GM12864 (cell line): ENCODE measurements at regions not wholly inside any gene's neighbourhood (a gene's known extent, or its start where the extent isn't known, plus 50 kb on each side); places are given as distances from the start of the nearest gene placed in this dataset.
"Not testable (repeated sequence)": the region's sequence is repeated elsewhere in the genome, so short reads cannot be mapped to it uniquely, and the experiment has no call there.

ENCODE experiments used
- DNase-seq: peaks from one replicate; pipeline ENCODE4 v3.0.0-alpha.2; 2011; ENCODE audit warnings: low read depth
- H3K4me3 ChIP-seq: 2 replicates; pipeline ENCODE4 v1.5.1; 2011; ENCODE audit warnings: mild to moderate bottlenecking, low read depth, low read length, control low read depth
- TF ChIP-seq, protein P1 (sequence below): IDR thresholded peaks from 2 replicates; pipeline ENCODE4 v1.5.1; 2011; ENCODE audit warnings: low read depth, mild to moderate bottlenecking, moderate library complexity, low read length, control low read depth, inconsistent platforms; ENCODE audit errors: missing control alignments

- TF ChIP-seq, protein P1, sequence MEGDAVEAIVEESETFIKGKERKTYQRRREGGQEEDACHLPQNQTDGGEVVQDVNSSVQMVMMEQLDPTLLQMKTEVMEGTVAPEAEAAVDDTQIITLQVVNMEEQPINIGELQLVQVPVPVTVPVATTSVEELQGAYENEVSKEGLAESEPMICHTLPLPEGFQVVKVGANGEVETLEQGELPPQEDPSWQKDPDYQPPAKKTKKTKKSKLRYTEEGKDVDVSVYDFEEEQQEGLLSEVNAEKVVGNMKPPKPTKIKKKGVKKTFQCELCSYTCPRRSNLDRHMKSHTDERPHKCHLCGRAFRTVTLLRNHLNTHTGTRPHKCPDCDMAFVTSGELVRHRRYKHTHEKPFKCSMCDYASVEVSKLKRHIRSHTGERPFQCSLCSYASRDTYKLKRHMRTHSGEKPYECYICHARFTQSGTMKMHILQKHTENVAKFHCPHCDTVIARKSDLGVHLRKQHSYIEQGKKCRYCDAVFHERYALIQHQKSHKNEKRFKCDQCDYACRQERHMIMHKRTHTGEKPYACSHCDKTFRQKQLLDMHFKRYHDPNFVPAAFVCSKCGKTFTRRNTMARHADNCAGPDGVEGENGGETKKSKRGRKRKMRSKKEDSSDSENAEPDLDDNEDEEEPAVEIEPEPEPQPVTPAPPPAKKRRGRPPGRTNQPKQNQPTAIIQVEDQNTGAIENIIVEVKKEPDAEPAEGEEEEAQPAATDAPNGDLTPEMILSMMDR = no peak
- no peak for DNase-seq
- no peak overlapping the region for H3K4me3 ChIP-seq
These were observed 134.4 kb upstream of the INTU start for GRCh38 chr4:127498366-127498765.

DNA sequence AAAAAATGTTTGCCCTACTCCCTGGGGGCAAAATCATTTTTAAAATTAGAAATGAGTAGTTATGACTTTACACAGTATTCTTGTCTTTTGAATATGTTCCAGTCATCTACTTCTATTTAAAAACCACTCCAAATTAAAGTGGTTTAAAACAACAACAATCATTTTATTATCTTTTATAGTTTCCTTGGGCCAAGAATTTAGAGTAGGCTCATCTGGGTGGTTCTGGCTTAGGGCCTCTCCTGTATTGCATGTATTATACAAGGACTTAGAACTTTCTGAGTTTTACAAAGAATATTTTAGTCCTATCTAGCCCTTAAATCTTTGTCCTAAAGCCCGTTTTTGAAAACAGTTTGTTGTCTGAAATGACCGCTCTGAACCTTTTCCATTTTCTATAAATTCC, 132.5 kb upstream of the INTU start:
- TF ChIP-seq, protein P1 = no peak
- DNase-seq = no peak
- no peak overlapping the region for H3K4me3 ChIP-seq

DNA sequence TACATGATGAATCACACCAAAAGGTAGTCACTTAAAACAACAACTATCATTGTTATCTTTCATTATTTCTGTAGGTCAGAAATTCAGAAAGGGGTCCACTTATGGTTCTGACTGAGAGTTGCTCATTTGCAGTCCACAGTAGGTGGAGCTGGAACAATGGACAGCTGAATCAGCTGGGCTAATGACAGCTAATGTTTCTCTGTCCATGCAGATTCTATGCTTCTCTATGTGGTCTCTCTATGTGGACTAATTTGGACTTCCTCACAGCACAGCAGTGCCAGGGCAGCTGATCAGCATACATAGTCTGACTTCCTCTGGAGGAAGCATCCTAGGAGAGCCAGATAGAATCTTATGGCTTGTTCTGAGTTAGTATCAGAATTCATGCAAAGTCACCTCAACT, 131.7 kb upstream of the INTU start:
- no peak for DNase-seq
- no peak overlapping the region for H3K4me3 ChIP-seq
- TF ChIP-seq, protein P1 = no peak

- DNase-seq = no peak
- TF ChIP-seq, protein P1 = no peak
- H3K4me3 ChIP-seq = no peak overlapping the region
These were observed 129.6 kb upstream of the INTU start for GRCh38 chr4:127503111-127503510.

- DNase-seq = no peak
- TF ChIP-seq, protein P1 = no peak
- no peak overlapping the region for H3K4me3 ChIP-seq
These were observed 127.6 kb upstream of the INTU start for GRCh38 chr4:127505203-127505602.

DNA sequence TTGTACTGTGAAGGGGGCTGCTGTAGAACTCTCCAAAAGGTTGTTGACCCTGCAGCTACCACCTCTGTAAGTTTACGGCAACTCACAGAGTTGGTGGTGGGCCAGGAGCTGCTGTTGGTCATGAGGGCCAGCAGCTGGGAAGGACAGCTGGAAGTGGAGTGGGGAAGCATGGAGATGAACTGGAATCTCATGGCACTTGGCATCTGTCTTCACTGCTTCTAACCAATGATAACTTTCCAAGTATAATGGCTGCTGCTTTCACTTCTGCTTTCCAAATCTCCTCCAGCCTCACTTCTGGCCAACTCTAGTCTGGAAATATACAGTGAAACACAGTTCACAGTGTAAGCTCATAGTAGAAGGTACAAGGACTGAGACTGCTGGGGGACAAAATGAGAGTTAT, 126.5 kb upstream of the INTU start:
- no peak overlapping the region for H3K4me3 ChIP-seq
- DNase-seq = no peak
- TF ChIP-seq, protein P1 = no peak

DNA sequence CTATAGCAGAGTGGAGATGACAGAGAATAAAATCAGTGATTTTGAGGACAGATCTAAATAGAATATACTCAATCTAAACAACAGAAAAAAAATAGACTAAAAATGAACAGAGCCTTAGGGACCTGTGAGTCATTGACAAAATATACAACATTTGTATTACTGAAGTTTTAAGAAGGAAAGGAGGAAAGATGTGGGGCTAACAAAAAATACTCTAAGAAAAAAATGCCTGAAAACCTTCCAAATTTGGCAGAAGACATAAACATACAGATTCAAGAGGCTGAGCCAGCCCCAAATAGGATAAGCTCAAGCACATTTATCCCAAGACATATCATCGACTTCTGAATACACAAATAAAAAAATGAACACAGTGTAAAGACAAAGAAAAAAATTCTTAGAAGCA, 123.6 kb upstream of the INTU start:
- no peak overlapping the region for H3K4me3 ChIP-seq
- TF ChIP-seq, protein P1 = no peak
- no peak for DNase-seq

- H3K4me3 ChIP-seq, DNase-seq: not testable (repeated sequence)
These were observed 120.1 kb upstream of the INTU start for GRCh38 chr4:127512672-127513071.

- not testable (repeated sequence) for DNase-seq, H3K4me3 ChIP-seq
These were observed 117.5 kb upstream of the INTU start for GRCh38 chr4:127515259-127515658.
